SU-DHL-6 (cell line): ENCODE measurements at regions not wholly inside any gene's neighbourhood (a gene's known extent, or its start where the extent isn't known, plus 50 kb on each side); places are given as distances from the start of the nearest gene placed in this dataset.

Source experiments
- CTCF ChIP-seq: fragments of 200-600 bp; sonication (generic); IDR thresholded peaks from one replicate; pipeline ENCODE4 v1.5.1; 2017; ENCODE audit warnings: antibody characterized with exemption, mild to moderate bottlenecking, low read length, moderate library complexity; ENCODE audit not compliant: insufficient read depth, poor library complexity, severe bottlenecking
- EZH2phosphoT487 ChIP-seq: fragments of 200-600 bp; sonication (generic), shearing (Covaris generic); conservative IDR thresholded peaks from 2 replicates; pipeline ENCODE4 v1.6.1; 2018; ENCODE audit warnings: mild to moderate bottlenecking, antibody characterized with exemption, low read length, moderate library complexity, mixed read lengths

GRCh38 chr2:236971131-236971821 is 114.4 kb upstream of the COPS8 start:
- no peak for TF ChIP-seq CTCF
- no peak for TF ChIP-seq EZH2phosphoT487
